SK-N-SH (cell line): ENCODE measurements at regions not wholly inside any gene's neighbourhood (a gene's known extent, or its start where the extent isn't known, plus 50 kb on each side); places are given as distances from the start of the nearest gene placed in this dataset.

Experiments used
- CTCF ChIA-PET: fragments of 300-600, 350-600 bp; formaldehyde crosslinking; extraction: SDS; loops from one replicate; lab custom pipeline; 2021; lab: Yijun Ruan, JAX
- POLR2A ChIA-PET: fragments of 350-600 bp; sonication (Branson Sonifier 250); formaldehyde crosslinking; extraction: SDS; loops from one replicate; lab custom pipeline; 2020; ENCODE audit warnings: antibody characterized with exemption, inconsistent platforms; lab: Yijun Ruan, JAX
- DNase-seq: peaks from one replicate; pipeline ENCODE4 v3.0.0; 2012
- H2AFZ ChIP-seq: fragments of 200-600 bp; sonication (generic); 2 replicates; pipeline ENCODE4 v1.8.1; 2016; ENCODE audit warnings: antibody characterized with exemption, mild to moderate bottlenecking, low read depth
- H3F3A ChIP-seq: fragments of 200-600 bp; sonication (generic); replicated peaks from 2 replicates; pipeline ENCODE3; 2016; ENCODE audit warnings: antibody characterized with exemption, mild to moderate bottlenecking; ENCODE audit not compliant: insufficient read depth
- H3K27ac ChIP-seq, 2 experiments: fragments of 200-500 bp in 1 of 2; fragments of 200-600 bp in 1 of 2; sonication (Bioruptor generic) in 1 of 2; sonication (generic), shearing (Covaris generic) in 1 of 2; 2 replicates each; pipeline versions ENCODE4 v1.5.1 to v1.6.1; 2014 to 2016; ENCODE audit warnings: low read depth in 2 of 2, inconsistent platforms in 1 of 2, low read length in 1 of 2, mild to moderate bottlenecking in 1 of 2, mixed read lengths in 1 of 2
- H3K27me3 ChIP-seq: fragments of 200-600 bp; sonication (generic), shearing (Covaris generic); 2 replicates; pipeline ENCODE4 v1.6.1; 2016; ENCODE audit warnings: mixed run types; ENCODE audit not compliant: insufficient read depth
- H3K36me3 ChIP-seq, 2 experiments: fragments of 200-500 bp in 1 of 2; fragments of 200-600 bp in 1 of 2; sonication (Bioruptor generic) in 1 of 2; sonication (generic) in 1 of 2; replicated peaks in 1 of 2; 2 replicates each; pipeline versions ENCODE3 to v1.5.1; 2014 to 2016; ENCODE audit warnings: low read length in 1 of 2, mild to moderate bottlenecking in 1 of 2; ENCODE audit not compliant: insufficient read depth in 2 of 2, control insufficient read depth in 1 of 2
- H3K4me1 ChIP-seq, 2 experiments: fragments of 200-500 bp in 1 of 2; fragments of 200-600 bp in 1 of 2; sonication (Bioruptor generic) in 1 of 2; sonication (generic), shearing (Covaris generic) in 1 of 2; 2 replicates each; pipeline versions ENCODE4 v1.5.1 to v1.6.1; 2014 to 2016; ENCODE audit warnings: low read depth in 1 of 2, low read length in 1 of 2, mixed run types in 1 of 2; ENCODE audit not compliant: insufficient read depth in 2 of 2, control insufficient read depth in 1 of 2
- H3K4me2 ChIP-seq: fragments of 200-600 bp; sonication (generic), shearing (Covaris generic); 2 replicates; pipeline ENCODE4 v1.6.1; 2017; ENCODE audit warnings: mixed run types
- H3K4me3 ChIP-seq, 2 experiments: fragments of 200-500 bp in 1 of 2; fragments of 200-600 bp in 1 of 2; sonication (Bioruptor generic) in 1 of 2; sonication (generic), shearing (Covaris generic) in 1 of 2; 2 replicates each; pipeline versions ENCODE4 v1.5.1 to v1.8.1; 2014 to 2016; ENCODE audit warnings: low read depth in 2 of 2, inconsistent platforms in 1 of 2, low read length in 1 of 2, mild to moderate bottlenecking in 1 of 2, mixed read lengths in 1 of 2, moderate library complexity in 1 of 2
- H3K79me2 ChIP-seq: fragments of 200-600 bp; sonication (generic); 2 replicates; pipeline ENCODE4 v1.8.1; 2017; ENCODE audit warnings: mild to moderate bottlenecking; ENCODE audit not compliant: insufficient read depth
- H3K9ac ChIP-seq: fragments of 200-600 bp; sonication (generic); 2 replicates; pipeline ENCODE4 v1.6.1; 2017; ENCODE audit warnings: mixed run types
- H3K9me2 ChIP-seq: fragments of 200-600 bp; sonication (generic); 2 replicates; pipeline ENCODE4 v1.6.1; 2017; ENCODE audit warnings: mixed run types
- H3K9me3 ChIP-seq: fragments of 200-600 bp; sonication (generic); 2 replicates; pipeline ENCODE4 v1.6.1; 2017; ENCODE audit warnings: mixed run types, mild to moderate bottlenecking, moderate library complexity
- H4K20me1 ChIP-seq: fragments of 200-600 bp; sonication (generic); 2 replicates; pipeline ENCODE4 v1.6.1; 2017; ENCODE audit warnings: mild to moderate bottlenecking, mixed run types; ENCODE audit not compliant: insufficient read depth
- CHD2 ChIP-seq: fragments of 150-350 bp; IDR thresholded peaks from 2 replicates; pipeline ENCODE4 v1.6.1; 2018; ENCODE audit warnings: low read length; ENCODE audit not compliant: partially characterized antibody
- CTCF ChIP-seq: fragments of 200-600 bp; sonication (generic); IDR thresholded peaks from 2 replicates; pipeline ENCODE4 v1.6.1; 2017; ENCODE audit warnings: antibody characterized with exemption, mild to moderate bottlenecking, moderate library complexity
- EZH2phosphoT487 ChIP-seq: fragments of 200-600 bp; sonication (generic); IDR thresholded peaks from 2 replicates; pipeline ENCODE4 v1.6.1; 2017; ENCODE audit warnings: low read depth, mixed run types, mild to moderate bottlenecking, antibody characterized with exemption, moderate library complexity, borderline replicate concordance
- FOSL2 ChIP-seq: IDR thresholded peaks from 2 replicates; pipeline ENCODE4 v1.4.0; 2012; ENCODE audit warnings: low read depth, mild to moderate bottlenecking, moderate library complexity, borderline replicate concordance
- FOXJ3 ChIP-seq: sonication (generic); formaldehyde crosslinking; IDR thresholded peaks from 2 replicates; pipeline ENCODE4 v1.5.1; 2020; ENCODE audit warnings: mild to moderate bottlenecking, missing genetic modification reagents
- IRF3 ChIP-seq: fragments of 150-350 bp; IDR thresholded peaks from 2 replicates; pipeline ENCODE4 v1.6.1; 2016; ENCODE audit warnings: mild to moderate bottlenecking, low read depth, low read length
- JUND ChIP-seq: IDR thresholded peaks from 2 replicates; pipeline ENCODE4 v1.4.0; 2012
- MAX ChIP-seq: IDR thresholded peaks from 2 replicates; pipeline ENCODE4 v1.4.0; 2012; ENCODE audit warnings: low read depth
- MEF2A ChIP-seq: IDR thresholded peaks from 2 replicates; pipeline ENCODE4 v1.4.0; 2012; ENCODE audit warnings: low read depth, borderline replicate concordance
- MXI1 ChIP-seq: IDR thresholded peaks from 2 replicates; pipeline ENCODE4 v1.6.1; 2012; ENCODE audit warnings: mild to moderate bottlenecking, low read depth, low read length, improper control_type of control experiment
- NFIC ChIP-seq: IDR thresholded peaks from 2 replicates; pipeline ENCODE4 v1.4.0; 2012; ENCODE audit warnings: borderline replicate concordance
- RCOR1 ChIP-seq: fragments of 150-350 bp; IDR thresholded peaks from 2 replicates; pipeline ENCODE4 v1.6.1; 2017; ENCODE audit warnings: antibody characterized with exemption, low read length
- REST ChIP-seq: IDR thresholded peaks from 2 replicates; pipeline ENCODE4 v1.6.1; 2012; ENCODE audit warnings: mild to moderate bottlenecking, low read depth, low read length, moderate library complexity
- RFX5 ChIP-seq: IDR thresholded peaks from 2 replicates; pipeline ENCODE4 v1.6.1; 2012; ENCODE audit warnings: mild to moderate bottlenecking, improper control_type of control experiment, low read length
- TAF1 ChIP-seq: IDR thresholded peaks from 2 replicates; pipeline ENCODE4 v1.6.1; 2012; ENCODE audit warnings: low read depth, mild to moderate bottlenecking, low read length, moderate library complexity, borderline replicate concordance
- TEAD4 ChIP-seq: IDR thresholded peaks from 2 replicates; pipeline ENCODE4 v1.4.0; 2012; ENCODE audit warnings: mild to moderate bottlenecking, borderline replicate concordance; ENCODE audit not compliant: insufficient read depth
- YY1 ChIP-seq: IDR thresholded peaks from 2 replicates; pipeline ENCODE4 v1.4.0; 2012; ENCODE audit warnings: low read depth, mild to moderate bottlenecking
- ZBTB33 ChIP-seq: IDR thresholded peaks from 2 replicates; pipeline ENCODE4 v1.4.0; 2012; ENCODE audit warnings: low read depth, borderline replicate concordance
- WGBS: methylation state at CpG from one replicate; pipeline ENCODE4 v1.1.6; 2017; ENCODE audit warnings: low lambda C conversion rate; 5-methylcytosine and 5-hydroxymethylcytosine counted together

- no peaks in the 10 kb centered on the region for H3K9me3 ChIP-seq
- no peaks in the 10 kb centered on the region for H3K79me2 ChIP-seq
- no peaks in the 10 kb centered on the region for H4K20me1 ChIP-seq
- no peaks in the 10 kb centered on the region for H3K36me3 ChIP-seq
- H3K4me3 ChIP-seq: no peak overlapping the region
- H3K9me2 ChIP-seq: no peaks in the 10 kb centered on the region
- CTCF ChIA-PET: no interaction called here
- peaks cover 0 to 28% of the 10 kb centered on the region in 2 experiments; a peak in 2 of 4 replicates for H3K4me1 ChIP-seq
- no peak overlapping the region for H3K9ac ChIP-seq
- POLR2A ChIA-PET: no interaction called here
- no peak for TF ChIP-seq CHD2
- H3K4me2 ChIP-seq: no peak overlapping the region
- peak overlapping the region in 1 of 2 experiments; percentile 24; a peak in 1 of 4 replicates for H3K27ac ChIP-seq
- H3K27me3 ChIP-seq: no peaks in the 10 kb centered on the region
- no peaks in the 10 kb centered on the region for H3F3A ChIP-seq
- WGBS: 90% methylated on average over 15 of the region's 56 CpGs
- H2AFZ ChIP-seq: no peak overlapping the region
- no peak for DNase-seq
Measured at GRCh38 chr11:120025606-120026335, 112.1 kb downstream of the TRIM29 start.

- Histone ChIP-seq H3K79me2 (no peaks in the 10 kb centered on the region), H3K4me3 (no peak overlapping the region), H3K27me3 (no peaks in the 10 kb centered on the region), H4K20me1 (no peaks in the 10 kb centered on the region), H3F3A (no peaks in the 10 kb centered on the region), H3K9ac (no peak overlapping the region), H3K36me3 (no peaks in the 10 kb centered on the region), H3K9me2 (no peaks in the 10 kb centered on the region), H3K4me1 (peaks cover 0 to 28% of the 10 kb centered on the region in 2 experiments; a peak in 2 of 4 replicates), H2AFZ (no peak overlapping the region), H3K4me2 (no peak overlapping the region), H3K9me3 (no peaks in the 10 kb centered on the region), H3K27ac (peak overlapping the region in 1 of 2 experiments; percentile 77; a peak in 2 of 4 replicates)
- no peak for DNase-seq
- 37% methylated on average over 4 of the region's 5 CpGs for WGBS
- ChIA-PET POLR2A (no interaction called here), CTCF (interaction anchor here (1.0 to 1.1 kb wide), 2 partner anchors 84 to 331 kb away, joined by 3 read pairs; no protein-coding TSS in a partner anchor)
- TF ChIP-seq REST (no peak), MAX (no peak), IRF3 (no peak), YY1 (no peak), RFX5 (no peak), TEAD4 (no peak), CTCF (no peak), MXI1 (no peak), EZH2phosphoT487 (no peak), RCOR1 (no peak), FOSL2 (no peak), MEF2A (no peak), ZBTB33 (no peak), TAF1 (no peak), JUND (no peak), FOXJ3 (no peak), NFIC (no peak)
Measured at GRCh38 chr11:120024586-120024985, 113.3 kb downstream of the TRIM29 start.
